ENCODE measurements at regions not wholly inside any gene's neighbourhood (a gene's known extent, or its start where the extent isn't known, plus 50 kb on each side); places are given as distances from the start of the nearest gene placed in this dataset.
A peak's percentile ranks its signal among the peaks of the same experiment; 100 is the strongest.
"Not testable (repeated sequence)": the region's sequence is repeated elsewhere in the genome, so short reads cannot be mapped to it uniquely, and the experiment has no call there.

DNA sequence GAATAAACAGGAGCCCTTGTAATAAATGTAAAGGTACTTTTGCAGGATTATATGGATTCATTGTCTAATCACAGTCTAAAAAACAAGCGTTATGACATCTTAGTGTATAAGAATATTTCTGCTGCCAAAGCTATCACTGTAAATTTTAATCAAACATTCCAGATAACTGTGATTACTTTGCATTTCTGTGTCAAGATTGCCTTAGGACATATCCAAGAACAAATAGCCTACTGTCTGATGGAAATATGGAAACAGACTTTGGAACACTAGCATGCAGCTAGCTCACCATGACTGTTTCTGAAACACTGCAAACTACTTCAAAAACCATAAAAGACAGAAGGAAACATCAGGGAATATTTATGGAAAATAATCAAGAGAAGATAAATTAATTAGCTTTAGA, 248.7 kb upstream of the ASCC3 start:
- H3K36me3 ChIP-seq (ENCODE audit: control insufficient read depth in 1 of 2, insufficient read depth in 2 of 2, low read length in 1 of 2): no peaks in the 10 kb centered on the region
- no peaks in the 10 kb centered on the region for H3K9me3 ChIP-seq (ENCODE audit: control insufficient read depth, low read length)
- no peaks in the 10 kb centered on the region for H3K27me3 ChIP-seq (ENCODE audit: control insufficient read depth in 1 of 2, insufficient read depth in 2 of 2, low read length in 1 of 2)
- 86 to 97% methylated on average over 1 of the region's 1 CpG for WGBS, 2 donors
- no peak overlapping the region for H3K4me3 ChIP-seq (ENCODE audit: low read length in 2 of 2)
- intact Hi-C loops (cut with DNase I): no loop called here
- DNase-seq (no peak), ATAC-seq (ENCODE audit: low FRiP score) (no peak)
- no peaks in the 10 kb centered on the region for H3K4me1 ChIP-seq (ENCODE audit: control insufficient read depth in 1 of 2, insufficient read depth in 2 of 2, low read length in 2 of 2)
- no peak overlapping the region for H3K27ac ChIP-seq (ENCODE audit: low read depth in 1 of 2, low read length in 2 of 2)

DNA sequence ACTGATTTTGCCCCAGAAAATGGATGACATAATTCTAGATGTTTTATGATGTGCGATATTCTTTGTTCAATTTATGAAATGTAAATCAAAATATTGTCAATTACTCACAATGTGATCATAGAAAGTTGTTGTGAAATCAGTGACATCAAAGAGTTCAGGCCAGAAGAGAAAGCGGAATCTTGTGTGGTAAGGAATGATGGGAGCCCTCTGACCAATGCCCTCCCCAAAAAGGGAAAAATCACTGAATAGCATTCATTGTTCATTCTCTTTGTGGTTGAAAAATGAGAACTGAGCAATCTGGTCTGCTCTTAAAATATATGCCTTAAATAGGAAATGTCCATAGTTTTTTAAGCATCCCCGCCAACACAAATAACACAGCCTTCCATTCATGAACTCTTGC, 247.1 kb upstream of the GRIK2 start:
- intact Hi-C loops (cut with DNase I): no loop called here
- no peaks in the 10 kb centered on the region for H3K36me3 ChIP-seq (ENCODE audit: control insufficient read depth in 1 of 2, insufficient read depth in 2 of 2, low read length in 1 of 2)
- H3K27ac ChIP-seq (ENCODE audit: low read depth in 1 of 2, low read length in 2 of 2): no peak overlapping the region
- no peaks in the 10 kb centered on the region for H3K27me3 ChIP-seq (ENCODE audit: control insufficient read depth in 1 of 2, insufficient read depth in 2 of 2, low read length in 1 of 2)
- no peaks in the 10 kb centered on the region for H3K9me3 ChIP-seq (ENCODE audit: control insufficient read depth, low read length)
- no peak for ATAC-seq (ENCODE audit: low FRiP score)
- no peak for DNase-seq
- H3K4me1 ChIP-seq (ENCODE audit: control insufficient read depth in 1 of 2, insufficient read depth in 2 of 2, low read length in 2 of 2): no peaks in the 10 kb centered on the region
- WGBS, 2 donors: 81 to 82% methylated on average over 3 of the region's 3 CpGs
- H3K4me3 ChIP-seq (ENCODE audit: low read length in 2 of 2): no peak overlapping the region

DNA sequence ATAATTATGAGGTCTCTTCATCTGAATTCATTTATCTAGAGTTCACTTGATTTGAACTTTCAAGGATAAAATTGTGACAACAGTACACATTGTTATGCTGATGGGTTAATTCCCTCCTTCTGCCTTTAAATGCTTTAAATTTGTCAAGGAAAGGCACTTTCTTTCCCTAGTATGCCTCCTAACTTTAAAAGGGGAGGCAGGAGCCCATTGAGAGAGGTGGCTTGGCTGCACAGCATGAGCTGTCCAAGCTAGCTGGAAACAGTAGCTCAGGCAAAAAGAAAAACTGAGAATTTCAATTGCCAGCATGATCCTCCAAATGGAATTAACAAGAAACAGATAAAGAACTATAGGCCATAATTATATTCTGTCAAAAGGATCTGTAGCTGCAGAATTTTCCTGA, 243.3 kb upstream of the GRIK2 start:
- Histone ChIP-seq H3K27me3 (ENCODE audit: control insufficient read depth in 1 of 2, insufficient read depth in 2 of 2, low read length in 1 of 2) (no peaks in the 10 kb centered on the region), H3K36me3 (ENCODE audit: control insufficient read depth in 1 of 2, insufficient read depth in 2 of 2, low read length in 1 of 2) (no peaks in the 10 kb centered on the region), H3K27ac (ENCODE audit: low read depth in 1 of 2, low read length in 2 of 2) (no peak overlapping the region), H3K4me3 (ENCODE audit: low read length in 2 of 2) (no peak overlapping the region), H3K4me1 (ENCODE audit: control insufficient read depth in 1 of 2, insufficient read depth in 2 of 2, low read length in 2 of 2) (no peaks in the 10 kb centered on the region), H3K9me3 (ENCODE audit: control insufficient read depth, low read length) (no peaks in the 10 kb centered on the region)
- DNase-seq: no peak
- no peak for ATAC-seq (ENCODE audit: low FRiP score)
- intact Hi-C loops (cut with DNase I): no loop called here

DNA sequence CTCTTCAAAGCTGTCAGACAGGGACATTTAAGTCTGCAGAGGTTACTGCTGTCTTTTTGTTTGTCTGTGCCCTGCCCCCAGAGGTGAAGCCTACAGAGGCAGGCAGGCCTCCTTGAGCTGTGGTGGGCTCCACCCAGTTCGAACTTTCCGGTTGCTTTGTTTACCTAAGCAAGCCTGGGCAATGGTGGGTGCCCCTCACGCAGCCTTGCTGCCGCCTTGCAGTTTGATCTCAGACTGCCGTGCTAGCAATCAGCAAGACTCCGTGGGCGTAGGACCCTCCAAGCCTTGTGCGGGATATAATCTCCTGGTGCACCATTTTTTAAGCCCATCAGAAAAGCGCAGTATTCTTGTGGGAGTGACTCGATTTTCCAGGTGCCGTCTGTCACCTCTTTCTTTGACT, 235.9 kb upstream of the GRIK2 start:
- H3K4me1 ChIP-seq (ENCODE audit: control insufficient read depth in 1 of 2, insufficient read depth in 2 of 2, low read length in 2 of 2); H3K4me3 ChIP-seq (ENCODE audit: low read length in 2 of 2); H3K9me3 ChIP-seq (ENCODE audit: control insufficient read depth, low read length); H3K36me3 ChIP-seq (ENCODE audit: control insufficient read depth in 1 of 2, insufficient read depth in 2 of 2, low read length in 1 of 2); H3K27ac ChIP-seq (ENCODE audit: low read depth in 1 of 2, low read length in 2 of 2); ATAC-seq (ENCODE audit: low FRiP score); H3K27me3 ChIP-seq (ENCODE audit: control insufficient read depth in 1 of 2, insufficient read depth in 2 of 2, low read length in 1 of 2); intact Hi-C loops (cut with DNase I): not testable (repeated sequence)
- WGBS, 2 donors: 95 to 97% methylated on average over 11 of the region's 11 CpGs
- DNase-seq: peak in 1 of 2 donors; percentile 63

DNA sequence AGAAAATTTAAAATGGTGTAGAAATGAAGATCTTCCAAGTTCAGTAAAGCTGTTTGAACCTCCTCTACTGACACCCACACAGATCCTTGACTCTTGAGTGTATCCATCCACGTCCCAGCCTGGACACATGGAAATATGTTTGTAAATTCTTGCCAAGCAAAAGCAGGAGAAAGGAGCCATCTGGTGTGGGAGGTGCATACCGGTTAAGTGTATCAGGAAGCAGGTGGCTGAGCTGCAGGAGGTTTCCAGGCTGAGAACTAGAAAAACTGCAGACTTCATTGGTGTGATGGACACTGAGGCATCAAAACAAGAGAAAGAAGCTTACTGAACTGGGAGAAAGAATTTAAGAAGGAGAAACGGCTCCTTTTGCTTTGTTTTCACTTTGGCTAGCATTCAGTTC, 229.9 kb upstream of the GRIK2 start:
- WGBS, 2 donors: 23 to 33% methylated on average over 3 of the region's 3 CpGs
- no peaks in the 10 kb centered on the region for H3K4me1 ChIP-seq (ENCODE audit: control insufficient read depth in 1 of 2, insufficient read depth in 2 of 2, low read length in 2 of 2)
- peaks cover 2% of the 10 kb centered on the region for H3K9me3 ChIP-seq (ENCODE audit: control insufficient read depth, low read length)
- H3K4me3 ChIP-seq (ENCODE audit: low read length in 2 of 2): no peak overlapping the region
- ATAC-seq (ENCODE audit: low FRiP score): no peak
- intact Hi-C loops (cut with DNase I): no loop called here
- H3K36me3 ChIP-seq (ENCODE audit: control insufficient read depth in 1 of 2, insufficient read depth in 2 of 2, low read length in 1 of 2): no peaks in the 10 kb centered on the region
- DNase-seq: no peak
- H3K27ac ChIP-seq (ENCODE audit: low read depth in 1 of 2, low read length in 2 of 2): no peak overlapping the region
- no peaks in the 10 kb centered on the region for H3K27me3 ChIP-seq (ENCODE audit: control insufficient read depth in 1 of 2, insufficient read depth in 2 of 2, low read length in 1 of 2)

DNA sequence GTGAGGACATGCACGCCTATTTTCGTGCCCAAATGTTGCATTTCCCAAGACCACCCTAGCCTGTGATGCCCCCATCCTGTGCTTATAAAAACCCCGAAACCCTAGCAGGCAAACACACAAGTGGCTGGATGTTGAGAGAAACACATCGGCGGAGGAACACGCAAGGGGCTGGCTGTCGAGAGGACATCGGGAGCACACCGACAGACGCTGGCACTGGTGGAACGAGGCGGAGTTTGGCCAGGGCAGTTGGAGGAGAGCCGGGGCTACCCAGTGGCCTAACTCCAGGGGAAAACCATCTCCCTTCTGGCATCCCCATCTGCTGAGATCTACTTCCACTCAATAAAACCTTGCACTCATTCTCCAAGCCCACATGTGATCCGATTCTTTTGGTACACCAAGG, 225.9 kb upstream of the GRIK2 start:
- ATAC-seq (ENCODE audit: low FRiP score): no peak
- H3K4me3 ChIP-seq (ENCODE audit: low read length in 2 of 2): no peak overlapping the region

DNA sequence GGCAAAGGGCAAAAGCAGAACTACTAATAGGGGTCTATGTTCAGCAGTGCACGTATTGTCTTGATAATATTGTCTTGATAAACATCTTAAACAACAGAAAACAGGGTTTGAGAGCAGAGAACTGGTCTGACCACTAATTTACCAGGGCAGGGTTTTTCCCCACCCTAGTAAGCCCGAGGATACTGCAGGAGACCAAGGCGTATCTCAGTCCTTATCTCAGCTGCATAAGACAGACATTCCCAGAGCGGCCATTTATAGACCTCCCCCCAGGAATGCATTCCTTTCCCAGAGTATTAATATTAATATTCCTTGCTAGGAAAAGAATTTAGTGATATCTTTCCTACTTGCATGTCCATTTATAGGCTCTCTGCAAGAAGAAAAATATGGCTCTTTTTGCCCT, 222.5 kb upstream of the GRIK2 start:
- H3K9me3 ChIP-seq (ENCODE audit: control insufficient read depth, low read length); H3K36me3 ChIP-seq (ENCODE audit: control insufficient read depth in 1 of 2, insufficient read depth in 2 of 2, low read length in 1 of 2); H3K4me1 ChIP-seq (ENCODE audit: control insufficient read depth in 1 of 2, insufficient read depth in 2 of 2, low read length in 2 of 2); ATAC-seq (ENCODE audit: low FRiP score); H3K4me3 ChIP-seq (ENCODE audit: low read length in 2 of 2); H3K27me3 ChIP-seq (ENCODE audit: control insufficient read depth in 1 of 2, insufficient read depth in 2 of 2, low read length in 1 of 2); intact Hi-C loops (cut with DNase I); DNase-seq; H3K27ac ChIP-seq (ENCODE audit: low read depth in 1 of 2, low read length in 2 of 2): not testable (repeated sequence)
- WGBS, 2 donors: 71 to 85% methylated on average over 4 of the region's 4 CpGs

More for the DNA sequence above, 225.9 kb upstream of the GRIK2 start:
- Histone ChIP-seq H3K9me3 (ENCODE audit: control insufficient read depth, low read length) (peaks cover 2% of the 10 kb centered on the region), H3K27me3 (ENCODE audit: control insufficient read depth in 1 of 2, insufficient read depth in 2 of 2, low read length in 1 of 2) (no peaks in the 10 kb centered on the region), H3K27ac (ENCODE audit: low read depth in 1 of 2, low read length in 2 of 2) (no peak overlapping the region), H3K36me3 (ENCODE audit: control insufficient read depth in 1 of 2, insufficient read depth in 2 of 2, low read length in 1 of 2) (no peaks in the 10 kb centered on the region), H3K4me1 (ENCODE audit: control insufficient read depth in 1 of 2, insufficient read depth in 2 of 2, low read length in 2 of 2) (no peaks in the 10 kb centered on the region)
- WGBS, 2 donors: 95 to 96% methylated on average over 14 of the region's 14 CpGs
- DNase-seq: no peak
- intact Hi-C loops (cut with DNase I): no loop called here

DNA sequence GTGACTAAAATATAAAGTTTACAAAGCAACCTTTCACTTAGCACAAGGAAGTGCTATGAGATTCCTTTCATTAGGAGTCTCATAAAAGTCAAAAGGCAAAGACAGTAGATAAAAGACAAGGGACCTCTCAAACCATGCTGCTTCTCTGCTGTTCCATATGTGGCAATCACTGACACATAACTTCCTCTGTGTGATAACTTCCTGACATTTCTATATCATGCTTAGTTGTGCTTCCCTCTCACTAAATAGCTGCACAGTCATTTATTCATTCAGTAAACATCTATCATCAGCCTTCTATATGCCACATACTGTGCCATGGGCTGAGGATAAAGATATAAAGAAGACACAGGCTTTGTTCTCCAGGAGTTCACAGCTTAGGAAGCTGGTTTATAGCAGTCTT, 214.8 kb upstream of the GRIK2 start:
- H3K4me1 ChIP-seq (ENCODE audit: control insufficient read depth in 1 of 2, insufficient read depth in 2 of 2, low read length in 2 of 2): no peaks in the 10 kb centered on the region
- H3K9me3 ChIP-seq (ENCODE audit: control insufficient read depth, low read length): peaks cover 5% of the 10 kb centered on the region
- ATAC-seq (ENCODE audit: low FRiP score) (no peak), DNase-seq (no peak)
- H3K27ac ChIP-seq (ENCODE audit: low read depth in 1 of 2, low read length in 2 of 2): no peak overlapping the region
- H3K36me3 ChIP-seq (ENCODE audit: control insufficient read depth in 1 of 2, insufficient read depth in 2 of 2, low read length in 1 of 2): no peaks in the 10 kb centered on the region
- intact Hi-C loops (cut with DNase I): no loop called here
- H3K4me3 ChIP-seq (ENCODE audit: low read length in 2 of 2): no peak overlapping the region
- H3K27me3 ChIP-seq (ENCODE audit: control insufficient read depth in 1 of 2, insufficient read depth in 2 of 2, low read length in 1 of 2): no peaks in the 10 kb centered on the region

DNA sequence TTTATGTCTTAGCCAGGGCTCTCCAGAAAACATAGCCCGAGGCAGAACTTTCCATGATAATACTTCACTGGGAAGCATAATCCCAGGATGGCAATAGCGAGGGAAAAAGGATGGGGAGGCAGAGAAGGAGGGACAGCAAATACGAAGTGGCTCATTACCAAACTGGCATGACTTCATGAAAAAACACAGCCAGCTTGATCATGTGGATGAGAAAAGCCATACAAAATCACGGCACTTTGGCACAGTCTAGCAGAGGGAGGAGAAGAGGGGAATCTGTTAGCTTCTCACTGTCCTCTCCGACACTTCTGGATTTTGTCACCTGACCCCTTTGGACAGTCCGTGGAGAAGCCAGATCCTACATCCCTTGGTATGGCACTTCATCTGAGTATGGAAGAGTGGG, 212.5 kb upstream of the GRIK2 start:
- ATAC-seq (ENCODE audit: low FRiP score): no peak
- H3K4me3 ChIP-seq (ENCODE audit: low read length in 2 of 2): no peak overlapping the region
- WGBS, 2 donors: 50 to 53% methylated on average over 6 of the region's 6 CpGs

More for the DNA sequence above, 212.5 kb upstream of the GRIK2 start:
- no peaks in the 10 kb centered on the region for H3K4me1 ChIP-seq (ENCODE audit: control insufficient read depth in 1 of 2, insufficient read depth in 2 of 2, low read length in 2 of 2)
- no peaks in the 10 kb centered on the region for H3K27me3 ChIP-seq (ENCODE audit: control insufficient read depth in 1 of 2, insufficient read depth in 2 of 2, low read length in 1 of 2)
- no peak overlapping the region for H3K27ac ChIP-seq (ENCODE audit: low read depth in 1 of 2, low read length in 2 of 2)
- H3K9me3 ChIP-seq (ENCODE audit: control insufficient read depth, low read length): peaks cover 5% of the 10 kb centered on the region
- H3K36me3 ChIP-seq (ENCODE audit: control insufficient read depth in 1 of 2, insufficient read depth in 2 of 2, low read length in 1 of 2): no peaks in the 10 kb centered on the region
- intact Hi-C loops (cut with DNase I): no loop called here
- no peak for DNase-seq

Data from aorta (tissue), 5 donors.